NCI-H128 (cell line): ENCODE measurements at regions not wholly inside any gene's neighbourhood (a gene's known extent, or its start where the extent isn't known, plus 50 kb on each side); places are given as distances from the start of the nearest gene placed in this dataset.

Experiments
- DNase-seq: peaks from one replicate; lab custom pipeline; 2025; ENCODE audit not compliant: unreplicated experiment; lab: John Stamatoyannopoulos, UW

DNA sequence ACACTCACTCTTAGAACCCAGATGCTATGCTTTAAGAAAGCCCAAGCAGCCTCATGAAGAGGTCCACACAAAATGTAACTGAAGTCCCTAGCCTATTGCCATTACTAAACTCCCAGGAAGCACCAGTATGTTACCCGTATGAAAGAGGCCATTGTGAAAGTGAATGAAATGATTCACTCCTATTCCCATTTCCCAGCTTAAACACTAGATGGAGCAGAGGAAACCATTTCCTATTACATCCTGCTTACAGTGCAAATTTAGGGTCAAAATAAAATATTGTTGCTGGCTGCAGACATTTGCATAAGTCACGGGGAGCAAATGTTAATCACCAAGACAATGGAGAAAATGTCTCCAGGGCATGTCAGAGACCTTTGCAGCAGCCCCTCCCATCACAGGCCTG, 989.7 kb upstream of the CRIM1 start:
- DNase-seq = no peak

DNA sequence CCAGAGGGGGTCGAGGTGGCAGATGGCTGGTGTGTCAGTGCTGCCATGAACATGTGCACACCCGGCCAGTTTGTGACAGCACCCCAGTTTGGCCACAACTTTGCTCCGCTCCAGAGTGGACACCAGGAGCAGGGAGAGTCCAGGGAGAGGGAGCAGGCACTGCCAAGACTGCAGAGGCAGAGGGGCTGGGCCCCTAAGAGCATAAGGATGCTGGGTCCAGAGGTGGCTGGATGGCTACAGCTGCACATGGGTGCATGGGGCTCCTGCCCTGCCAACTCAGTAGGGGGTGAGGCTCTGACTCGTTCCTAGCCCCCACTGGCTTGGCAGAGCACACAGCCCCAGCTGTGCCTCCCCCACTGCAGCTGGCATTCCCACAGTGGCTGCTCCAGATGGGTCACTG, 999.2 kb upstream of the CRIM1 start:
- DNase-seq = no peak

DNA sequence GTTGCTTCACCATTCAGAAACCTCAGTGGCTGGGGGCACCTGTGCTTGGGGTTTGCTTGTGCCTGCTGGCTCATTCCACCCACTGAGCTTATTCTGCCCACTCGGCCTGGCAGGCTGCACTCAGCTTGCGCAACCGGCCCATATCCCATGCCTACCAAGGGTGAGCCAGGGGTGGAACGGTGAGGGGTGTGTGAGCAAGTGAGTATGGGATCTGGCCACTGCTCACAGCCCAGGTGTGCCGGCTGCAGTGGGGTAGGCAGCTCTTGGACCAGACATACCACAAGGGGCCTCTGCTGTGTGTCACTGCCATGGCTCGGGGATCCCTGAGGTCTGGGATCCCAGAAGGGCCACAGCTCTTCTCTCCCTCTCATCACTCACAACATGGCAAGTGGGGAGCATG, 1000.5 kb upstream of the CRIM1 start:
- DNase-seq = no peak

- DNase-seq = peak; percentile 78
Measured at GRCh38 chr2:35347561-35347960, 1008.0 kb upstream of the CRIM1 start.

- no peak for DNase-seq
Measured at GRCh38 chr2:35343135-35343534, 1012.4 kb upstream of the CRIM1 start.

DNA sequence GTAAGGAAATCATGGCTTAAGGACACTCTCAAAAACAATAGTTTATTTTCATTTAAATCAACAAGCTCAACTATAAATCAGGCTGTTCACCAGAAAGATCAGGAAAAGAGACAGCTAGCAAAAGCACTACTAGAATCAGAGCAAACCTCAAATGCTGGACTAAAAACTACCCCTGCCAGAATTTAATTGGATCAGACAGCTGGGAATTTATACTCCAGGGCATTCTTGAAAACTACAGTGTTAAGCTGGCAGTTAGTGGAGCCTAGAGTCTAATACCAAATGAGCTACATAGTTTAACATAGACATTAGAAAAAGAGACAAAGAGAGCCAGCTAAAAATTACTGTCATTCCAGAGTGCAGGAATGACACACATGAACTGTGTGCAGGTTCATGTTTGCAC, 1016.4 kb upstream of the CRIM1 start:
- DNase-seq = no peak

- no peak for DNase-seq
Measured at GRCh38 chr2:35337922-35338321, 1017.7 kb upstream of the CRIM1 start.

DNA sequence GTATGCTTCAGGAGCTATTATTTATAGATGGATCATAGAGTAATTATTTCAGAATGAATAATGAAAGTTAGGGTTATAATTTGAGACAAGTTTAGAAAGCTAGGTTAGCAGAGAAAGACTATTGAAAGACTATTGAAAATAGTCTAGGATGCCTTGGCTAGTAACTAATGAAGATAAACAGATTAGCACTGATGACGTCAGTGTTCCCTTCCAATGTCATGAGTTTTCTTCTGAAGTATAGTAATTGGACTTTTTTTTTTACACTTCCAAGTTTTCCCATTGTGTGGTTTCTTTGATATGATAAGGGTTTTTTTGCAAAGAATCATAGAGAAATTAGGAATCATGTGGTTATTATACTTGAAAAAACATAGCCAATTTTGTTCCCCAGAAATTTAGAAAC, 1041.5 kb upstream of the CRIM1 start:
- no peak for DNase-seq

GRCh38 chr2:35301369-35301768, 1054.2 kb upstream of the CRIM1 start:
- no peak for DNase-seq

DNA sequence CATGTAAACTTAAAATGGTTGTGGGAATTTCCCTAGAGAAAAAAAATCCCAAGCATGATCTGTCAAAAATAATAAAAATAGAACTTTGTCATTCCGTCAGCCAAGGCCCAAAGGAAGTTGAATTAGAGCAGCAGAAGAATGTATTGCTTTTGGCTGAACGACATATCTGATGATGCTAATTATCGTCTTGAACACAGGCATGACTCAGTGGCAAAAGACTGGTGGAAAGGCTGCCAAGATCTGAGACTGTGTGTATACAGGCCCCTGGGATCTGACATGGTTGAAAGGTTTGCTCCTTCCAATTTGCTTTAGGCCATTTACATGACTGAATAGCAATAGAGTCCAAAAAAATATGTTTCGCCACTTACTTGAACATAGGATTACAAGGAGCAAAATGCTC, 1057.1 kb upstream of the CRIM1 start:
- no peak for DNase-seq

DNA sequence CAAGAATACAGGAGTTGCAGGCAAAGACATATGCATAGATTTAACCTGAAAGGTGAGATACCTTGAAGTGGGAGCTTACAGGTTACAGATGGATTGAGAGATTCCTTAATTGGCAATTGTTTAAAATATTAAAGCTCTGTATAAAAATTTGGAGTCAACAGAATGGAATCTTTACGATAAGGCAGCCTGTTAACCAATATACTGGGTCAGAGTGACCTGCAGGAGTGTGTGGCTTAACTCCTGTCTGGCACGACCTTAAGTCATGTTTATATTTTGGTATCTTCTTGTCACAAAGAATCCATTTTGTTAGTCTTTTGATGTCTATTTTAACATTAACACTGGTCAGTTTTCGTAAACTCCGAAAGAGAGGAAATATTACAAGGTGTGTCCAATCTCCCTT, 1058.2 kb upstream of the CRIM1 start:
- DNase-seq = no peak

GRCh38 chr2:35294636-35295263, 1060.8 kb upstream of the CRIM1 start:
- DNase-seq = no peak

DNA sequence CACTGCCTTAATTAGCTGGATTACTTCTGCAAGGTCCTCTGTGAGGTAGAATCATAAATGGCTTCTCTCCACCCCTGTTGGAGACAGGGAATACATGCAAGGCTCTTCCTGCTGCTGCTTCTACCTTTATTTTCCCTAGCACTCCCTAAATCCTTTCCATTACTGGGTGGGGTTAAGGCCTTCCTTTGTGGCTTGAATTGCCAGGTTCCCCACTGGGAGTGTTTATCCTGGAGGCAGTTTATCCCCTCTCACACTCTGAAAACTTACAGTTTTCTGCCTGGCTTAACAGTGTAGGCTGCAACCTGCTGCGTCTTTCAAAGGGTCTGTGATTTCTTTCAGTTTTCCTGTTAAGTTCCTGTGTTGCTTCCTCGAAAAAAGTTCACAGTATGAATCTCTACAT, 1062.3 kb upstream of the CRIM1 start:
- no peak for DNase-seq

DNA sequence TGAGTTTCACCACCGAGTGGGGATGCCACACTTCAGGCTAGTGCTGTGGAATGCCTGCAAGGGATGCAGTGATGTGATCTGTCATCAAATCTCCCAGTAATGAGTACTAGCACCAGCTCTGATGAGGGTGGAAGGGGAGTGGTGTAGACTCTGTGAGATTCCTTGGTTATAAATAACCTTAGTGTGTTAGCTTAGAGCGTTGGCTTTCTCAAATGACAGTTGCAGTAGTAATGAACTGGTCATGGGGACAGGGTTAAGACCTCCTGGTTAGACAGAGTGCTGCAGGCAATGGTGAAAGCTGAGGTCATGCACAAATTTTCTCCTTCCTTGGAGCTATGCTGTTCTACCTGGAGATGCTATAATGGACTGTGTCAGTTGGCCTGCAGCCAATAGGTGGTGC, 1063.4 kb upstream of the CRIM1 start:
- DNase-seq = no peak

- no peak for DNase-seq
Measured at GRCh38 chr2:35281702-35282101, 1073.9 kb upstream of the CRIM1 start.

GRCh38 chr2:35255826-35256225, 1099.8 kb upstream of the CRIM1 start:
- DNase-seq = no peak

- no peak for DNase-seq
Measured at GRCh38 chr2:35251156-35251555, 1104.4 kb upstream of the CRIM1 start.

GRCh38 chr2:35246702-35247101, 1108.9 kb upstream of the CRIM1 start:
- DNase-seq = no peak

GRCh38 chr2:35228584-35228983, 1127.0 kb upstream of the CRIM1 start:
- no peak for DNase-seq

DNA sequence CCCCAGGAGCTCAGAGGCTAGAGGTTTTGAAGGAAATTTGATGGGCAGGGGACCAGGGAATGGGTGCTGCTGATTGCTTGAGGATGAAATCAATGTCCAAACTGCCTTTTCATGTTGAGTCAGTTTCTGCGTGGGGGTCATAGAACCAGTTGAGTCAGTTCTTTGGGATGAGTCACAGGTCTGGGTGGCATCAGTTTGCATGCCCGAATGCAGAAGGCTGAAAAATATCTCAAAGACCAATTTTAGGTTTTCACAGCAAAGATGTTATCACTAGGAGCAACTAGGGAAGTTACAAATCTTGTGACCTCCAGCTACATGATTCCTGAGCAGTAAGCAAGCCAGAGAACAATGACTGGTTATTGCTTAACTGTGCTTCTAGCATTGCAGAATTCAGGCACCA, 1135.1 kb upstream of the CRIM1 start:
- no peak for DNase-seq

DNA sequence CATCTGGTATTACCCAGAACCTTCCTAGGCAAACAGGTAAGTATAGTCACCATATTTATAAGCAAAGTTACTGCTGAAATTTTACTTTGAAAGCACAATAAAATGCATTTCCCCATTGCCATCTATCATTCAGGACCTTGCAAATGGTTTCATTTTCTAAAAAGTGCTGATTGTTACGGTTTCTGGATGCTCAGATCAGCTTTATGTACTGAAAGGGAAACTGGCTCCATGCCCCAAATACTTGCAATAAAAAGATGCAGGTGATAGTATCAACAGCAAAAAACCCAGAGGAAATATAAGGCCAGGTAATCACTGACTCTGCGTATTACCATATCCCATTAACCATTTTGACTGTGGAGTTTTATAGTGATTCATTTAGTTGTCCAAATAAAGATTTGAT, 1150.7 kb upstream of the CRIM1 start:
- DNase-seq = no peak

DNA sequence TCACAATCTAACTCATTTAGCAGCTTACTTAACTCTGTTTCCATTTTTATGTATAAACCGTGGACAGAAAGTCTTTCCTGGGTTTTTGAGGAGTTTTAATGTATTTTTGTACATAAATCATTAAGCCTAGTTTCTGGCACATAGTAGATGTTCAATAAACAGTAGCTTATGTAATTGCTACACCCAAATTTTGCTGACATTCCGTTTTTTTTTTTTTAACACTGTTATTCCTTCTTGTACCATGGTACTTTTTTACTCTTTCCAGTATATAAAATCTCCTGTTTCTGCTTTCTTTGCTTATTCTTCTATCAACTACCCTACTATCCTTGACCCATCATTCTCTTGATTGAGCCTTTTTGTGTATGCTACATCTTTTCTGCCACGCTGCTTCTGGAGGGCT, 1151.3 kb upstream of the CRIM1 start:
- no peak for DNase-seq

GRCh38 chr2:35199298-35199697, 1156.3 kb upstream of the CRIM1 start:
- no peak for DNase-seq
